ENCODE measurements at regions not wholly inside any gene's neighbourhood (a gene's known extent, or its start where the extent isn't known, plus 50 kb on each side); places are given as distances from the start of the nearest gene placed in this dataset.
"Not testable (repeated sequence)": the region's sequence is repeated elsewhere in the genome, so short reads cannot be mapped to it uniquely, and the experiment has no call there.

GRCh38 chr2:200199576-200200263, 106.8 kb upstream of the SPATS2L start:
- Histone ChIP-seq H3F3A (ENCODE audit: insufficient read depth, low read length, poor library complexity, severe bottlenecking) (peaks cover 3% of the 10 kb centered on the region), H3K27me3 (ENCODE audit: insufficient read depth, low read depth, low read length) (no peaks in the 10 kb centered on the region), H3K9me3 (ENCODE audit: low read length) (no peaks in the 10 kb centered on the region), H3K4me2 (ENCODE audit: low read length) (no peak overlapping the region), H4K20me1 (ENCODE audit: insufficient read depth) (no peaks in the 10 kb centered on the region), H3K9ac (ENCODE audit: low read length) (no peak overlapping the region), H3K4me3 (ENCODE audit: low read length) (no peak overlapping the region), H3K36me3 (ENCODE audit: insufficient read depth, low read length) (no peaks in the 10 kb centered on the region), H2AFZ (ENCODE audit: low read depth, low read length) (no peak overlapping the region), H3K9me2 (ENCODE audit: insufficient read depth, low read length) (no peaks in the 10 kb centered on the region), H3K27ac (ENCODE audit: low read length) (no peak overlapping the region), H3K79me2 (replicated peaks; ENCODE audit: insufficient read depth, low read length) (no peaks in the 10 kb centered on the region)
- TF ChIP-seq EZH2 (IDR thresholded peaks at IDR 0.05; ENCODE audit: borderline replicate concordance, insufficient read depth, low read length, poor library complexity, severe bottlenecking) (no peak), SMC3 (conservative IDR thresholded peaks at IDR 0.05; ENCODE audit: poor library complexity) (no peak)

GRCh38 chr2:200201839-200202238, 104.7 kb upstream of the SPATS2L start:
- H3K4me2 ChIP-seq (ENCODE audit: low read length); H3K27ac ChIP-seq (ENCODE audit: low read length); H3K9ac ChIP-seq (ENCODE audit: low read length): not testable (repeated sequence)

DNA sequence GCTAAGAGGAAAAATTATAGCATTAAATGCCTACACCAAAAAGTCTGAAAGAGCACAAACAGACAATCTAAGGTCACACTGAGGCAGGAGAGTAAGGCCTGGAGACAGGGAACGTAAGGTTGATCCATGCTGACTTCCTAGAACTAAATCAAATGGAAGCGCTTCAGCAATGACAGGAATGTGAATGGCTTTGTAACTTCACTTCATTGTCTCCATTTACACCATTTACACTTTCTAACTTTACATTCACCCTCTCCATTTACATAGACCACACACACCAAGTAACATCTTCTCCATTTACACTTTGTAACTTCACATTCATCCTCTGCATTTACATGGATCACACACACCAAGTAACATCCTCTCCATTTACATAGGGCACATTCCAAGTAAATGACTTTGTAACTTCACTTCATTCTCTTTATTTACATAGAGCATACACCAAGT, 103.1 kb upstream of the SPATS2L start:
- TF ChIP-seq EP300 (conservative IDR thresholded peaks at IDR 0.05; ENCODE audit: poor library complexity, severe bottlenecking) (no peak), CTCF (IDR thresholded peaks at IDR 0.05; ENCODE audit: poor library complexity, severe bottlenecking) (no peak), POLR2AphosphoS5 (IDR thresholded peaks at IDR 0.05) (no peak), MXI1 (conservative IDR thresholded peaks at IDR 0.05; ENCODE audit: poor library complexity, severe bottlenecking) (no peak), SMC3 (conservative IDR thresholded peaks at IDR 0.05; ENCODE audit: poor library complexity) (no peak), TAF1 (IDR thresholded peaks at IDR 0.05; ENCODE audit: low read depth) (no peak), EZH2 (IDR thresholded peaks at IDR 0.05; ENCODE audit: borderline replicate concordance, insufficient read depth, low read length, poor library complexity, severe bottlenecking) (no peak), RAD21 (conservative IDR thresholded peaks at IDR 0.05) (no peak)
- TF ChIP-seq, protein P1, sequence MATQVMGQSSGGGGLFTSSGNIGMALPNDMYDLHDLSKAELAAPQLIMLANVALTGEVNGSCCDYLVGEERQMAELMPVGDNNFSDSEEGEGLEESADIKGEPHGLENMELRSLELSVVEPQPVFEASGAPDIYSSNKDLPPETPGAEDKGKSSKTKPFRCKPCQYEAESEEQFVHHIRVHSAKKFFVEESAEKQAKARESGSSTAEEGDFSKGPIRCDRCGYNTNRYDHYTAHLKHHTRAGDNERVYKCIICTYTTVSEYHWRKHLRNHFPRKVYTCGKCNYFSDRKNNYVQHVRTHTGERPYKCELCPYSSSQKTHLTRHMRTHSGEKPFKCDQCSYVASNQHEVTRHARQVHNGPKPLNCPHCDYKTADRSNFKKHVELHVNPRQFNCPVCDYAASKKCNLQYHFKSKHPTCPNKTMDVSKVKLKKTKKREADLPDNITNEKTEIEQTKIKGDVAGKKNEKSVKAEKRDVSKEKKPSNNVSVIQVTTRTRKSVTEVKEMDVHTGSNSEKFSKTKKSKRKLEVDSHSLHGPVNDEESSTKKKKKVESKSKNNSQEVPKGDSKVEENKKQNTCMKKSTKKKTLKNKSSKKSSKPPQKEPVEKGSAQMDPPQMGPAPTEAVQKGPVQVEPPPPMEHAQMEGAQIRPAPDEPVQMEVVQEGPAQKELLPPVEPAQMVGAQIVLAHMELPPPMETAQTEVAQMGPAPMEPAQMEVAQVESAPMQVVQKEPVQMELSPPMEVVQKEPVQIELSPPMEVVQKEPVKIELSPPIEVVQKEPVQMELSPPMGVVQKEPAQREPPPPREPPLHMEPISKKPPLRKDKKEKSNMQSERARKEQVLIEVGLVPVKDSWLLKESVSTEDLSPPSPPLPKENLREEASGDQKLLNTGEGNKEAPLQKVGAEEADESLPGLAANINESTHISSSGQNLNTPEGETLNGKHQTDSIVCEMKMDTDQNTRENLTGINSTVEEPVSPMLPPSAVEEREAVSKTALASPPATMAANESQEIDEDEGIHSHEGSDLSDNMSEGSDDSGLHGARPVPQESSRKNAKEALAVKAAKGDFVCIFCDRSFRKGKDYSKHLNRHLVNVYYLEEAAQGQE (IDR thresholded peaks at IDR 0.05; ENCODE audit: borderline replicate concordance) = no peak
- no peaks in the 10 kb centered on the region for H3K36me3 ChIP-seq (ENCODE audit: insufficient read depth, low read length)

More at GRCh38 chr2:200201839-200202238, 104.7 kb upstream of the SPATS2L start:
- H3K36me3 ChIP-seq (ENCODE audit: insufficient read depth, low read length); H3K27me3 ChIP-seq (ENCODE audit: insufficient read depth, low read depth, low read length); H3F3A ChIP-seq (ENCODE audit: insufficient read depth, low read length, poor library complexity, severe bottlenecking); H3K79me2 ChIP-seq (replicated peaks; ENCODE audit: insufficient read depth, low read length); H3K4me3 ChIP-seq (ENCODE audit: low read length); H2AFZ ChIP-seq (ENCODE audit: low read depth, low read length); H4K20me1 ChIP-seq (ENCODE audit: insufficient read depth); H3K9me3 ChIP-seq (ENCODE audit: low read length); H3K9me2 ChIP-seq (ENCODE audit: insufficient read depth, low read length): not testable (repeated sequence)

More for the DNA sequence above, 103.1 kb upstream of the SPATS2L start:
- H3K27ac ChIP-seq (ENCODE audit: low read length) = no peak overlapping the region
- no peaks in the 10 kb centered on the region for H3F3A ChIP-seq (ENCODE audit: insufficient read depth, low read length, poor library complexity, severe bottlenecking)
- H2AFZ ChIP-seq (ENCODE audit: low read depth, low read length) = no peak overlapping the region
- H3K9me2 ChIP-seq (ENCODE audit: insufficient read depth, low read length) = no peaks in the 10 kb centered on the region
- H3K9ac ChIP-seq (ENCODE audit: low read length) = no peak overlapping the region
- no peak overlapping the region for H3K4me2 ChIP-seq (ENCODE audit: low read length)
- H3K79me2 ChIP-seq (replicated peaks; ENCODE audit: insufficient read depth, low read length) = no peaks in the 10 kb centered on the region
- H3K27me3 ChIP-seq (ENCODE audit: insufficient read depth, low read depth, low read length) = no peaks in the 10 kb centered on the region
- H3K4me3 ChIP-seq (ENCODE audit: low read length) = no peak overlapping the region
- no peaks in the 10 kb centered on the region for H4K20me1 ChIP-seq (ENCODE audit: insufficient read depth)
- H3K9me3 ChIP-seq (ENCODE audit: low read length) = no peaks in the 10 kb centered on the region

Measured in neural cell (in vitro differentiated cells).